ENCODE measurements at regions not wholly inside any gene's neighbourhood (a gene's known extent, or its start where the extent isn't known, plus 50 kb on each side); places are given as distances from the start of the nearest gene placed in this dataset.
"Not testable (repeated sequence)": the region's sequence is repeated elsewhere in the genome, so short reads cannot be mapped to it uniquely, and the experiment has no call there.

DNA sequence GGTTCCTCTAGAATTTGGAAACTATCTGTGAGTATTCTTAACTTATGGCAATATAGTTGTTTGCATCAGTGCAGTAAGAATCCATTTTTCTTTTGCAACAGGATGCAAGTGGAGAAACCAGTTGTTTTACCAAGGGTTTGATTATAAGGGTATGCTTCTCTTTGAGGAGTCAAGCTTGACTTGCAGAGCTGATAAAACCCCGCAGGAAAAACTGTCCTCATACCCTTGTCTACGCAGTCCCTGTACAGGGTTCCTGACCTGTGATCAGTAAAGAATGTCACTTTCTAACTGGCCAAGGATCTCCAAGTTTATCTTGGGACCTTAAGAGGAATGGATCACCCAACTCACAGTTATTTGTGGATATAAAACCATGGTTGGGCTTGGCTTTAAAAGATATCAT, 161.1 kb upstream of the OLIG3 start:
- DNase-seq (ENCODE audit: low spot score): no peak

- no peak for DNase-seq (ENCODE audit: low spot score)
Observed at GRCh38 chr6:137656735-137657134, 162.5 kb upstream of the OLIG3 start.

DNA sequence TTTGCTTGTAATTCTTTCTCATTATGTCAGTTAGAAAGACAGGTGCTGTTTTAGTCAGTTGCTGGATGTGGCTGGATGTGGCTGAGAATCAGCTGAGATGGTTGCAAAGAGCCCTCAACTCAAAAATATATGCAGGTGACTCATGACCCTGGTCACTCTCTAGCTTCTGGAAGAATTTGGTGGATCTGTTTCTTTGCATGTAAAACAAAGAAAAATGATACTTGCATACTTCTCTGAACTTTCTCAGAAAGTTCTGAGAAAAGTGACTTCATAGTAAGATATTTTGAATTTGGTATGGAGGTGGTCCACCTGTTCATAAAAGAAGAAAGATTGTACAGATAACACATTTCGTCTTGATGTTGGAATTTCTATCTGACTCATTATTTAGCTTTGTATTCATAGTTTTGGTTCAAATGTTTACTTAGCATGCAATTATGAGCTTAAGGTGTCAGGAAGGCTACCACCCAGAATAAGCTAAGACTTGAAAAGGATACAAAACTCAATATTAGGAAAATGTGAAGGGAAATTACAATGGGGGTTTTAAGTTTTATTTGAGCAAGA, 163.2 kb upstream of the OLIG3 start:
- DNase-seq (ENCODE audit: low spot score): no peak

GRCh38 chr6:137658287-137658686, 164.1 kb upstream of the OLIG3 start:
- DNase-seq (ENCODE audit: low spot score): no peak

GRCh38 chr6:137659871-137660270, 165.7 kb upstream of the OLIG3 start:
- no peak for DNase-seq (ENCODE audit: low spot score)

DNA sequence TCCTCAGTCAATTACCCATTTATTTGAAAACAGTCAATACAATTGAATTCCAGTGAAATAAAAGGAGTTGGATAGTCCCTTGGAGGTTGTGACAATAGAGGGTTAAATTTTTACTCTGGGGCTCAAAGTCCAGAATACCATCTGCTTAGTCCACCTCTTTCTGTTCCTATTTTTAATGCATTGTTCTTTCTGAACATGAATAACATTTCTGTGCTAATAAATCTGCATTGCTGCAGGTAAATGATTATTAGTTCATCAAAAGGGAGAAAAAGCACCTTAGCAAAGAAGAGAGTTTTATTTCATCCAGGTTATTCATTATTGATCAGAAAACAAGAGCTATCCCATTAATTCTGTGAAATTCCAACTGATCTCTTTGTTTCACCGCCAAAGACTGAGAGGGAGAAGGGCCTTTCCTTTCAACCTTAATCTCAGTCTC, 166.1 kb upstream of the OLIG3 start:
- no peak for DNase-seq (ENCODE audit: low spot score)

DNA sequence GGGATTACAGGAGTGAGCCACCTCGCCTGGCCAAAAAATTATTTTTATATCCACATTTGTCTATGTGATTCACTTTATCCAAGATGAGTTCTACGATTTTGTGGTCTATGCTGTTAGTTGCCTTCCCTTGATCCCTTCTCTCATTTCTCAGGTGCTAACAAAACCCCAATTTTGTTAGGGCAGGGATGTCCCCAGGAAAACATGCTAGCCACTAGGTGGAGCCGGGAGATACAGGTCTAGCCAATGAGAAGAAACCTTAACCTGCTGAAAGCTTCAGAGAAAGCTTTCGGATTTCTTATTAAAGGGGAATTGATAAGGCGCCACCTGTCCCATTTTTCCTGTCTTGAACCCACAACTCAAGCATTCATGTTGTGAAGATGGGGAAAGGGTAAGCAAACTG, 167.4 kb upstream of the OLIG3 start:
- DNase-seq (ENCODE audit: low spot score): no peak

- DNase-seq (ENCODE audit: low spot score): no peak
Observed at GRCh38 chr6:137664183-137664582, 170.0 kb upstream of the OLIG3 start.

DNA sequence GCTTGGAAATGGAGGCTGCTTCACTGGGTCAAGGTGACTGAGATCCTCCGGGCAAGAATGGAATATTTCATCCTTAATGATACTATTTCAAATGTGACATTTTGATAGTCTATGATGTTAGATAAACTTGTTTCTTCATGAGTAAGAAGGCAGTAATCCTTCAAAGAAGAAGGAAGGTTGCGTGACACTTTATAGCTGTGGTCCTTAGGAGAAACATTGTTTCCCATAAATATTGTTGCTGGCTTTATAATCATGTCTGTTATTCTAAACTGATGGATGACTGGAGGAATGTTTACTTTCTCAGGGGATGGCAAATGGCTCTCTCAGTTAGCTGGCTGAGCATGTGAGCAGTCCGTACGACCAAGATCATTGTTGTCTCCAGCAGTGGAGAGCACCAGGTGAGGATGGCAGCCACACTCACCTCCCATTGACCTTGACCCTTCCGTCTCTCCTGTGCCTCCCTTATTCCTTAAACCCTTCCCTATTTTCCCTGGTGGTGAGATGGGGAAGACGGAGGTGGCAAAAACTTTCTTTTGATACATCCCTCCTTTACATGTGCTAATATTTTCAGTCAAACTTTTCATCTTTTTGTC, 171.2 kb upstream of the OLIG3 start:
- DNase-seq (ENCODE audit: low spot score): no peak

- DNase-seq (ENCODE audit: low spot score): no peak
Observed at GRCh38 chr6:137666202-137666774, 172.1 kb upstream of the OLIG3 start.

- no peak for DNase-seq (ENCODE audit: low spot score)
Observed at GRCh38 chr6:137673603-137674002, 179.4 kb upstream of the OLIG3 start.

DNA sequence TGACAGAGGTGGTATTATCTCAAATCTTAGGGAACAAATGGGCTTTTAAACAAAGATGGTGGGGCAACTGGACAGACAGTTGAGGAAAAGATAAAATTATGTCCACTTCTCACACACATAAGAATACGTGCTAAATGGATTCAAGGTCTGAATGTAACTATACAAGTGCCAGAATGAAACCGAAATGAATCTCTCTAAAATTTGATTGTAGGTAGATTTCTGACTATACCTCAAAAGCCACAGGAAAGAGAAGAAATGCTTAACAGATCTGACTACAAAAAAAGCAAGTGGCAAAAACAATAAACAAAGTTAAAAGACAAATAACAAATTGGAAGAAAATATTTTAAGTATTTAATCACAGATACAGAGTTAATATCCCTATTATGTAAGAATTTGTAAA, 182.7 kb upstream of the OLIG3 start:
- no peak for DNase-seq (ENCODE audit: low spot score)

DNA sequence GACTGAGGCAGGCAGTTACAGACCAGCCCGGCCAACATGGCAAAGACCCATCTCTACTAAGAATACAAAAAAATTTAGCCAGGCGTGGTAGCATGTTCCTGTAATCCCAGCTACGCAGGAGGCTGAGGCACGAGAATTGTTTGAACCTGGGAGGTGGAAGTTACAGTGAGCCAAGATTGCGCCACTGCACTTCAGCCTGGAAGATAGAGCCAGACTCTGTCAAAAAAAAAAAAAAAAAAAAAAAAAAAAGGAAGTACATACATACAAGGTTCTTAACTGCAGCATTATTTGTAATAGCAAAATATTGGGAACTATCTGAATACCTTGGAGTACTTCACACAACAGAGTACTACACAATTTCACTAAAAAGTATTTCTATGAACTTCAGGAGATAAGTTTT, 183.5 kb upstream of the OLIG3 start:
- DNase-seq (ENCODE audit: low spot score): no peak

- no peak for DNase-seq (ENCODE audit: low spot score)
Observed at GRCh38 chr6:137678451-137678850, 184.3 kb upstream of the OLIG3 start.

GRCh38 chr6:137680705-137681346, 186.2 kb upstream of the TNFAIP3 start:
- no peak for DNase-seq (ENCODE audit: low spot score)

GRCh38 chr6:137681445-137682009, 185.5 kb upstream of the TNFAIP3 start:
- no peak for DNase-seq (ENCODE audit: low spot score)

DNA sequence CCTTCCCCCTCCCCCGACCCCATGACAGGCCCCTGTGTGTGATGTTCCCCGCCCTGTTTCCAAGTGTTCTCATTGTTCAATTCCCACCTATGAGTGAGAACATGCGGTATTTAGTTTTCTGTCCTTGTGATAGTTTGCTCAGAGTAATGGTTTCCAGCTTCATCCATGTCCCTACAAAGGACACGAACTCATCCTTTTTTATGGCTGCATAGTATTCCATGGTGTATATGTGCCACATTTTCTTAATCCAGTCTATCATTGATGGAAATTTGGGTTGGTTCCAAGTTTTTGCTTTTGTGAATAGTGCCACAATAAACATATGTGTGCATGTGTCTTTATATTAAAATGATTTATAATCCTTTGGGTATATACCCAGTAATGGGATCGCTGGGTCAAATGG, 184.4 kb upstream of the TNFAIP3 start:
- DNase-seq (ENCODE audit: low spot score): not testable (repeated sequence)

GRCh38 chr6:137683916-137684315, 183.1 kb upstream of the TNFAIP3 start:
- no peak for DNase-seq (ENCODE audit: low spot score)

GRCh38 chr6:137685798-137686375, 181.2 kb upstream of the TNFAIP3 start:
- DNase-seq (ENCODE audit: low spot score): no peak

DNA sequence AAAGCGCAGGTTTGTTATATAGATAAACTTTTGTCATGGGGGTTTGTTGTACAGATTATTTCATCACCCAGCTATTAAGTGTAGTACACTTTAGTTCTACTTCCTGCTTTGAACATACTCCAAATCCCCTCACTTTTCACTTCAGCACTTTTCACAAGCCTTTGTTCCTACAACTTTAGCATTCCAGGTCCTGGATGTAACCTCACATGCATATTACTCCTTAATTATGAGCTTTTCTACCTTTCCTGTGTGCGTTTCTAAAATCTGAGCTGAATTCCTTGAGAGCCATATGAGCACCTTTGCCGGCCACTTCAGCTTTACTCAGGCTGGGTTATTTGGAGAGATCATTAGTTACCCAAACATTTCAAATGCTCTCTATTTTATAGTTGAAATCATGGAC, 179.2 kb upstream of the TNFAIP3 start:
- DNase-seq (ENCODE audit: low spot score): no peak

DNA sequence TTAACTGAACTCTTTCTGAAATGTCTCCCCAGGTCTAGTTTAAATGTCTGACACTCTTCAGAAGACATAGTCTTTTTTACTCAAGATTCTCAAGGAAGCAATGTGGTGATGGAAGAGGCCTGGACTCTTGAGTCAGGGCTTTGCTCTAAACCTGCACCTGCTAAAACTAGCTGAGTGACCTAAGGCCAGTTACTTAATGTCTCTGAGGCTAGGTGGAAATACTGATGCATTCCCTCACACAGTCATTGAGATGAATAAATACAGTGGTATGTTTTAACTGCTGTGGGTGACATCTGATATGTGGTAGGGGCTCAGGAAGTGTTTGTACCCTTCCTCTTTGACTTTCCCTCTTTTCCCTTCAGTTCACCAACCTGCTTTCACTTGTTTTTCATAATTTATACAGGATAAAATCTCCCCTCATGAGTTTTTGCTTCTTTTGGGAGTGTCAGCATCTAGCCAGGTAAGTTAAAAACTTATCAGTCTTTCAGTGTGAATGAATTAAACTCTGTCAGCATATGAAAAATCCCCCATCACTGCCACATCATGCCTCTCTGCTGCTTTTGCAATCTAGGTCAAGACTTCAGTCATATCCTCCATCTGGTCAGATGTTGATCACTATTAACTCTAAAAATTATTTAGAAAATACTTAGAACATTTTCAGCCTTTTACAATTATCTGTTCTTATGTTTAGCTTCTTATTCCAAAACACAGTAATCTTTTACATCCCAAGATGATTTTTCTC, 178.7 kb upstream of the TNFAIP3 start:
- no peak for DNase-seq (ENCODE audit: low spot score)

- no peak for DNase-seq (ENCODE audit: low spot score)
Observed at GRCh38 chr6:137689377-137689776, 177.7 kb upstream of the TNFAIP3 start.

Measured in kidney capillary endothelial cell (primary cell).